HEK293 (cell line): ENCODE measurements at regions not wholly inside any gene's neighbourhood (a gene's known extent, or its start where the extent isn't known, plus 50 kb on each side); places are given as distances from the start of the nearest gene placed in this dataset.

ENCODE experiments used
- CTCF ChIP-seq: fragments of 450-650 bp; formaldehyde crosslinking; IDR thresholded peaks from 2 replicates; pipeline ENCODE4 v1.5.1; 2016; ENCODE audit warnings: missing biosample characterization, missing genetic modification characterization
- OVOL3 ChIP-seq: fragments of 450-650 bp; formaldehyde crosslinking; IDR thresholded peaks from 2 replicates; pipeline ENCODE4 v1.5.1; 2016; ENCODE audit warnings: missing biosample characterization, missing genetic modification characterization
- TF ChIP-seq, protein P1 (sequence below): fragments of 450-650 bp; formaldehyde crosslinking; optimal IDR thresholded peaks from 2 replicates; pipeline ENCODE3; 2016; ENCODE audit warnings: missing biosample characterization, mild to moderate bottlenecking, missing genetic modification characterization

GRCh38 chr18:79581406-79581805 is 98.2 kb upstream of the CTDP1 start:
- TF ChIP-seq CTCF (tag by site-specific recombination) (no peak), OVOL3 (tag by site-specific recombination) (no peak)
- TF ChIP-seq, protein P1, sequence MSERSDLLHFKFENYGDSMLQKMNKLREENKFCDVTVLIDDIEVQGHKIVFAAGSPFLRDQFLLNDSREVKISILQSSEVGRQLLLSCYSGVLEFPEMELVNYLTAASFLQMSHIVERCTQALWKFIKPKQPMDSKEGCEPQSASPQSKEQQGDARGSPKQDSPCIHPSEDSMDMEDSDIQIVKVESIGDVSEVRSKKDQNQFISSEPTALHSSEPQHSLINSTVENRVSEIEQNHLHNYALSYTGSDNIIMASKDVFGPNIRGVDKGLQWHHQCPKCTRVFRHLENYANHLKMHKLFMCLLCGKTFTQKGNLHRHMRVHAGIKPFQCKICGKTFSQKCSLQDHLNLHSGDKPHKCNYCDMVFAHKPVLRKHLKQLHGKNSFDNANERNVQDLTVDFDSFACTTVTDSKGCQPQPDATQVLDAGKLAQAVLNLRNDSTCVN (tag by site-specific recombination) = no peak
